Kidney capillary endothelial cell (primary cell): ENCODE measurements at regions not wholly inside any gene's neighbourhood (a gene's known extent, or its start where the extent isn't known, plus 50 kb on each side); places are given as distances from the start of the nearest gene placed in this dataset.

ENCODE experiments used
- DNase-seq: peaks from one replicate; pipeline ENCODE4 v3.0.0-alpha.2; 2018; ENCODE audit warnings: low spot score

DNA sequence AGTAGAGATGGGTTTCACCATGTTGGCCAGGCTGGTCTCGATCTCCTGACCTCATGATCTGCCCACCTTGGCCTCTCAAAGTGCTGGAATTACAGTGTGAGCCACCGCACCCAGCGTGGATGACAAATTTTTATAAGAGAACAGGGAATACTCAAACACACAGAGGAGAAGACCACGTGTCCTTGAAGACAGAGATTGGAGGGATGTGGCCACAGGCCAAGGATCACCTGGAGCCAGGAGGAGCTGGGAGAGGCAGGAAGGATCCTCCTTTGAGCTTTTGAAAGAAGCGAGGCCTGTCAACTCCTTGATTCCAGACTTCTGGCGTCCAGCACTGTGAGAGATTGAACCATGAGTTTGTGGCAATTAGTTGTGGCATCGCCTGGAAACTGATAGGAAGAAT lies 1049.5 kb downstream of the TBC1D22A start:
- DNase-seq = no peak

GRCh38 chr22:47810505-47811500 lies 1048.4 kb downstream of the TBC1D22A start:
- no peak for DNase-seq

- DNase-seq = no peak
Measured at GRCh38 chr22:47808886-47809620, 1046.6 kb downstream of the TBC1D22A start.

- DNase-seq = no peak
Measured at GRCh38 chr22:47808236-47808635, 1045.8 kb downstream of the TBC1D22A start.

- DNase-seq = no peak
Measured at GRCh38 chr22:47807506-47807905, 1045.1 kb downstream of the TBC1D22A start.

- DNase-seq = no peak
Measured at GRCh38 chr22:47806894-47807293, 1044.4 kb downstream of the TBC1D22A start.

DNA sequence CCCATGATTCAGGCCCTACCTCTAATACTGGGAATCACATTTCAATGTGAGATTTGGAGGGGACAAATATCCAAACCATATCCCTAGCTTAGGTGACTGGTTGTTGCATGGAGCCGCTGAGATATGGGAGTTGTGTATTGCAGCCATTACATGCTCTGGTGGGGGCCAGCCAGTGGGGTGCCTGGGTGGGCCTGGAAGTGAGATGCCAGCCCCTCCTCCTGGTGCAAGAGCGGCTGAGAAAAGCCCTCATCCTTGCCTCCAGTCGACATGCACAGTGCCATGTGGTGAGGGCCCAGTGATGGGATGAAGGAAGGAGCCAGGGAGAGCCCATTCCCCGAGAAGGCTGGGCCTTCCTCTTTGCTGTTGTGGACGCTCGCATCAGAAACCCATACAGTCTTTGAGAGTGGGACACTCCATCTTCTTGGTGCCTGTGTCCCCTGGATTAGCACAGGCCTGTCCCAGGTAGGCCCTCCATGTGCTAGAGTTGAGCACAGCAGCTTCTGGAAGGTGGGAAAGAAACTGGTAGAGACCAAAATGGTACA lies 1043.0 kb downstream of the TBC1D22A start:
- no peak for DNase-seq

DNA sequence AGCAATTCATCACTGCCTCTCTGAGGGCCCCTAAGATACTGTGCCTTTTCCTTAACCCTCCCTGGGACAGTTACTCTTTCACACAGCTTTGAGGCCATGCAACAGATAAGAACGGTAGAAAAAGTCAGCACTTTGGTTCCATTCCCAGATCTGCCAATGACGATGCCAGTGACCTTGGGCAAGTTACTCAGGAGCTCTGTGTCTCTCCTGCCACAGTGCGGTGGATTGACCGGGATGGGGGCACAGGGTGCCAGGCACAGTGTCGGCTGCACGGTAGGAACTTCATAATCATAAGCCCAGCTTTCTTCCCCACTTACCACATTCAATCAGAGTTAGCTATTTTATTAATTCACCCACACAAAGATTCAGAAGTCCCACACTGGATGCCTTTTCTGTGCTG lies 1041.8 kb downstream of the TBC1D22A start:
- no peak for DNase-seq

DNA sequence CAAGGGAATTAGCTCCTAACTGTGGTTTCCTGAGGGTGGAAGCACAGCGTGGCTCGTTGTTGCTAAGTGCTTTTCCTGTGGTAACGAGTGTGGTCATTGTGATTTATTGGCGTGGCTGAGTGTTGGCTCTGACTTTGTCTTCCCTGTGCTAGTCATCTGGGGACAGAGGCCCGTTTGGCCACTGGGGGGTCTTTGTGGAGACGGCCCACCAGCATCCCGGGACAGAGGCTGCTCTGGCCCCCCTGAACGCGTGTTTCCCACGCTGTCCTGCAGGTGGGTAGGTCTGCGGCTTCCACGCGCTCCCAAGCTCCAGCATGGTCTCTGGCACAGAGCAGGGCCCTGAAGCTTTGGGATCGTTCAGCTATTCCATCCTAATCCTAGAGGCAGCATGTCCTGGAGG lies 1040.0 kb downstream of the TBC1D22A start:
- peak; percentile 2 for DNase-seq

DNA sequence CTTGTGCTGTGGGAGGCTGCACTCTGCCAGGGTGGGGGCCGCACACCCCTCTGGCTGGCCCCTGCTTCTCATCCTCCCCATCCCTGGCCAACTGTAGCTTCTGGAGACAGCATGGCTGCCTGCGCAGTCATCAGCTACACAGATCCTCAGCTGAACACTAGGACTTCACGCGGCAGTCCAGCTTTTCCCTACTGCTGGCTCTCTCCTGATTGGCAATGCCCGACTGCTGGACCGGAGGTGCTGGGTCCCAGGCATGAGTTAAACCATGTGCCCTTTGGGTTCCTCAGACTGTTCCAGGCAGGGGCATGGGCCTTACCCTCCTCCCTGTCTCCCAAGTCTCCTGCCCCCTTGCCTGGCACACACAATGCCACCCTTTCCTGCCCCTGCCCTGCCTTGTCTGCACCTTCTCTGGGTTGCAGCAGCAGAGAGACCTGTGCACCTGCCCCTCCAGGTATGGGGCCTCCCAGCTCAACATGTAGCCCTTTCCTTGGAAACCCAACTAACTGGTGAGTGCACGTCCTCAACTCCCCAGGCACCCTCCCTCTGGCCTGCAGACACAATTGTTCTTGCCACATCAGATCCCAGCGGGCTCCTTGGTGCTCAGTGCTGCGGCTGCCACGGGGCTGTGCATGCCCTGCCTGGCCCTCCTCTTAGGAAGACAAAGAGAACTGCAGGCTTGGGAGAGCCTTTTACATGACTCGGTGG lies 1039.2 kb downstream of the TBC1D22A start:
- DNase-seq = no peak

DNA sequence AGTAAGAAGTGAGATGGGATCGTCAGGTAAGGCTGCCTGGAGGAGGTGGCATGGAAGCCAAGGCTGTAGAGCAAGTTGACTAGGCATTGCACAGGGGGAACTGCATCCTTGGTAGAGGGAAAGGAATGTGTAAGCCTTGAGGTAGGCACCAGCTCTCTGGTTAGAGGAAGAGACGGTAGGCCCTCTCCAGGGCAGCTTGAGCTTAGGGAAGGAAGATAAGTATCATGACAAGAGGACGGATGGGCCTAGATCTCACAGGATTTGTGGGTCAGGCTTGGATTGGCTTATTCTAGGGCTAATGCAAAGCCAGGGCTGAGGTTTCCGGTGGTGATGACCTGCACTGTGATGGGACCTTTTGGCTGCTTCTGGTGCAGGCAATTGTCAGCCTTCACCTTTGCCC lies 1035.8 kb downstream of the TBC1D22A start:
- no peak for DNase-seq

- DNase-seq = no peak
Measured at GRCh38 chr22:47797342-47797945, 1035.0 kb downstream of the TBC1D22A start.

DNA sequence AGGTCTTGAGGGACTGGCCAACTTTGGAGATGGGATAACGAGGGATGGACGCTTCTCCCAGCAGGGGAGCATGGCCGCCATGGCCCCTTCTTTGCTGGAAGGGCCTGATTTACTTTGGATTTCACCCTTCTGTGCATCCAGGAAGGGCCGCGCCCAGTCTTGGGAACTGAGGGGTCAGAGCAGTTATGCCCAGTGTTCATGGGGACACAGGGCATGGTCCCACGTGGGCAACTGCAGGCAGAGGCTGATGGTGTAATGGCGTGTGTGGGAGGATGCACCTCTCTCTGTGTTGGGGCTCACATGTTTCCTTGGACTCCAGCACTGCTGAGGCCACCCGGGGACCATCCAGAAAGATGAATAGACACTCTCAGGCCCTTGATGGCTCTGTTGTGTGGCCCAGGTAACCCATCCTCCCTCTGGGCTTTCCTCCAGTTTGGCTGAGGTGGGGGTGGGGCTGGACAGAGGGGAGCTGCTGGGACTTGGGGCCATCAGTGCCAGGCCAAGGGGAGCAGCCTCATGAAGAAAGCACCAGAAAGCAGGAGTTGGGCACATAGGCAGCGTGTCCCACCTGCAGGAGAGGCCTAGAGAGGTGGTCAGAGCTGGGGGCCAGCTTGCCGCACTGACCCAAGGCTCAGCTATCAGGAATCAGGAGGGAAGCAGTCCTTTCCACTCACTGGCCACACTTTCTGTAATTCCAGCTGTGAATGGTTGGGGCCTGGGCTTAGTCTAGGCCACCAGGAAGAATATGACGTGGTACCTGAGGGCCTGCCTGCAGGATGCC lies 1033.9 kb downstream of the TBC1D22A start:
- no peak for DNase-seq

- no peak for DNase-seq
Measured at GRCh38 chr22:47795477-47796127, 1033.2 kb downstream of the TBC1D22A start.

DNA sequence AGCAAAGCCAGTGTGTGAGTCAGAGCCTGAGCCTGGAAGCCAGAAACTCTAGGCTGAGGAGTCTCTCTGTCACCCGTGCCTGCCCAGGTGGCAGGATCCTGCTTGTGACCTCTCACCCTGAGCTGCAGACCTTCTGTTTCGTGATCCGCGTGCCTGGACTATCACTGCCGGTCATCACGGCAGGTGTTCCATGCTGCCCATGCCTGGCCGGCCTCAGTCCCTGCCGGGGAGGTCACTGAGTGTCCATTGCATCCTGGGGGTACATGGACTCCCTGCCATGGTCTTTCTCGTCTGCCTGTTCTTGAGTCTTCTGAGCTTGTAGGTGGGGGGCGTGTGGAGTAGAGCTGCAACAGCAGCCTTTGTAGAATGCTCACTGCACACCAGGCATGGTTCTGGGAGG lies 1032.4 kb downstream of the TBC1D22A start:
- DNase-seq = no peak

GRCh38 chr22:47793304-47794101 lies 1031.1 kb downstream of the TBC1D22A start:
- DNase-seq = no peak

- DNase-seq = no peak
Measured at GRCh38 chr22:47789171-47789570, 1026.7 kb downstream of the TBC1D22A start.

GRCh38 chr22:47788461-47788860 lies 1026.0 kb downstream of the TBC1D22A start:
- DNase-seq = no peak

DNA sequence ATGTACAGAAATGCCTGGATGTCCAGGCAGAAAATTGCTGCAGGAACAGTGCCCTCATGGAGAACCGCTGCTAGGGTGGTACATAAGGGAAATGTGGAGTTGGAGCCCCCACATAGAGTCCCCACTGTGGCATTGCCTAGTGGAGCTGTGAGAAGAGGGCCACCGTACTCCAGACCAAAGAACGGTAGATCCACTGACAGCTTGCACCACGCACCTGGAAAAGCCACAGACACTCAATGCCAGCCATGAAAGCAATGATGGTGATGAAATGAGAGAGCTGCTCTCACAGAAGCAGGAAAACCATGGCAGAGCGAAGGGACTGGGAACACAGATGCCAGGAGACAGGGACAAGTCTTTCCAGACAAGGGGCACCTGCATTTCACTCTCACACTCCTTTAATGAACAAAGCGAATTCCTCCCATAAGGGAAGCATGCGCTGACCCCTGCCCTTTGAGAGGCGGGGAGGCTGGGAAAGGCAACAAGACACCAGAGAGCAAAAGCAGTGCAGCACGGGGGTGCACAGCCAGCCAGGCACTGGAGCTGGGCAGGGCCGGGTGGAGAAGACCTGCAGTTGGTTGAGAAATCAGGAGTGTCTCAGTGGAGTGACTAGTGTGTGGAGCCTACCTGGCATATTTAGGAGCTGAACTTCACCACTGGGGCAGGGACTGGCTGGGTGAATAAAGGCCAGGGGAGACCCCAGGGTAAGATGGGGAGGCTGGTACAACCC lies 1025.2 kb downstream of the TBC1D22A start:
- DNase-seq = no peak
